ENCODE measurements at regions not wholly inside any gene's neighbourhood (a gene's known extent, or its start where the extent isn't known, plus 50 kb on each side); places are given as distances from the start of the nearest gene placed in this dataset.

- no peak for TF ChIP-seq EZH2phosphoT487 (IDR thresholded peaks at IDR 0.05; ENCODE audit: insufficient read depth, low read depth)
- TF ChIP-seq EZH2 (IDR thresholded peaks at IDR 0.05; ENCODE audit: insufficient read depth, poor library complexity, severe bottlenecking) = no peak
Observed at GRCh38 chr18:46211816-46212215, 107.6 kb downstream of the HAUS1 start.
